HCT116 (cell line): ENCODE measurements at regions not wholly inside any gene's neighbourhood (a gene's known extent, or its start where the extent isn't known, plus 50 kb on each side); places are given as distances from the start of the nearest gene placed in this dataset.

Source experiments
- ATAC-seq: fragments of 200-7000 bp; cut with Tn5 transposase; 2 replicates; pipeline ENCODE4 v1.9.1; 2020; ENCODE audit warnings: mild to moderate bottlenecking, moderate library complexity
- BruUV-seq: library from RNA; stranded (reverse); fragments of 400-500 nt; replicated peaks from 2 replicates; lab custom pipeline; 2021; lab: Mats Ljungman, UMichigan
- CTCF ChIA-PET: fragments of 300-600 bp; sonication (Branson Sonifier 250); formaldehyde crosslinking; loops from one replicate; lab custom pipeline; 2021; ENCODE audit warnings: antibody characterized with exemption; lab: Charles Lee
- POLR2A ChIA-PET: fragments of 300-600, 350-600 bp; sonication (Branson Sonifier 250); formaldehyde crosslinking; loops from one replicate; lab custom pipeline; 2021; ENCODE audit warnings: antibody characterized with exemption; lab: Charles Lee
- RAD21 ChIA-PET, 2 experiments: fragments of 300-600 bp; sonication (Branson Sonifier 250); formaldehyde crosslinking; loops; one replicate each; lab custom pipeline; 2023; ENCODE audit warnings: low total read pairs in 2 of 2; ENCODE audit not compliant: uncharacterized antibody in 2 of 2, unreplicated experiment in 2 of 2, low non-redundant PET in 1 of 2; lab: Charles Lee
- DNase-seq: peaks from one replicate; pipeline ENCODE4 v3.0.0-alpha.2; 2010; ENCODE audit warnings: low read depth, low spot score
- H2AFZ ChIP-seq: fragments of 200-600 bp; shearing (Covaris generic), sonication (generic); 2 replicates; pipeline ENCODE4 v1.6.1; 2017; ENCODE audit warnings: low read depth, mixed run types, mixed read lengths, antibody characterized with exemption, low read length; ENCODE audit not compliant: poor library complexity, severe bottlenecking
- H3K27ac ChIP-seq: 2 replicates; pipeline ENCODE4 v1.5.1; 2012; ENCODE audit warnings: low read depth, low read length
- H3K27me3 ChIP-seq: fragments of 200-600 bp; sonication (generic); 2 replicates; pipeline ENCODE4 v1.6.1; 2016; ENCODE audit warnings: mixed run types, low read length, mixed read lengths; ENCODE audit not compliant: insufficient read depth
- H3K36me3 ChIP-seq, 2 experiments: fragments of 200-500 bp in 1 of 2; fragments of 200-600 bp in 1 of 2; sonication (Bioruptor generic) in 1 of 2; sonication (generic) in 1 of 2; 2 replicates each; pipeline versions ENCODE4 v1.5.1 to v1.6.1; 2014 to 2016; ENCODE audit warnings: low read length in 2 of 2, inconsistent platforms in 1 of 2, mixed read lengths in 1 of 2, mixed run types in 1 of 2; ENCODE audit not compliant: insufficient read depth in 2 of 2, control insufficient read depth in 1 of 2
- H3K4me1 ChIP-seq, 2 experiments: fragments of 200-600 bp in 1 of 2; sonication (generic) in 1 of 2; 2 replicates each; pipeline versions ENCODE4 v1.5.1 to v1.6.1; 2012 to 2017; ENCODE audit warnings: low read length in 2 of 2, inconsistent platforms in 1 of 2, mild to moderate bottlenecking in 1 of 2, mixed read lengths in 1 of 2, mixed run types in 1 of 2, moderate library complexity in 1 of 2; ENCODE audit not compliant: insufficient read depth in 2 of 2, control insufficient read depth in 1 of 2
- H3K4me2 ChIP-seq: fragments of 200-600 bp; sonication (generic); 2 replicates; pipeline ENCODE4 v1.6.1; 2017; ENCODE audit warnings: mixed run types, low read length, mixed read lengths
- H3K4me3 ChIP-seq, 2 experiments: fragments of 200-600 bp in 1 of 2; sonication (generic) in 1 of 2; replicated peaks in 1 of 2; 2 replicates each; pipeline ENCODE4 v1.5.1; 2011 to 2016; ENCODE audit warnings: low read length in 2 of 2, control low read depth in 1 of 2, low read depth in 1 of 2, mild to moderate bottlenecking in 1 of 2, mixed read lengths in 1 of 2, mixed run types in 1 of 2
- H3K79me2 ChIP-seq: fragments of 200-600 bp; sonication (generic); 2 replicates; pipeline ENCODE4 v1.6.1; 2017; ENCODE audit warnings: mild to moderate bottlenecking, mixed run types, low read length, moderate library complexity, mixed read lengths; ENCODE audit not compliant: insufficient read depth
- H3K9ac ChIP-seq: fragments of 200-600 bp; sonication (generic); 2 replicates; pipeline ENCODE4 v1.6.1; 2016; ENCODE audit warnings: low read length, mixed read lengths
- H3K9me2 ChIP-seq: fragments of 200-600 bp; sonication (generic), shearing (Covaris generic); 2 replicates; pipeline ENCODE4 v1.6.1; 2017; ENCODE audit warnings: mixed run types, mild to moderate bottlenecking, moderate library complexity; ENCODE audit not compliant: insufficient read depth
- H3K9me3 ChIP-seq, 2 experiments: fragments of 200-500 bp in 1 of 2; fragments of 200-600 bp in 1 of 2; sonication (Bioruptor generic) in 1 of 2; sonication (generic) in 1 of 2; 2 replicates each; pipeline ENCODE4 v1.6.1; 2014 to 2017; ENCODE audit warnings: low read length in 2 of 2, mixed read lengths in 2 of 2, inconsistent platforms in 1 of 2, low read depth in 1 of 2, mild to moderate bottlenecking in 1 of 2, mixed run types in 1 of 2, moderate library complexity in 1 of 2; ENCODE audit not compliant: control insufficient read depth in 1 of 2, insufficient read depth in 1 of 2
- H4K20me1 ChIP-seq: fragments of 200-600 bp; sonication (generic), shearing (Covaris generic); 2 replicates; pipeline ENCODE4 v1.6.1; 2017; ENCODE audit warnings: mixed run types, mild to moderate bottlenecking, moderate library complexity; ENCODE audit not compliant: insufficient read depth
- ATF3 ChIP-seq: IDR thresholded peaks from 2 replicates; pipeline ENCODE4 v1.6.1; 2012
- CTCF ChIP-seq, 3 experiments: fragments of 200-600 bp in 1 of 3; sonication (generic) in 1 of 3; IDR thresholded peaks in 2 of 3; conservative IDR thresholded peaks in 1 of 3; 2 replicates each; pipeline ENCODE4 v1.5.1; 2012 to 2017; ENCODE audit warnings: low read depth in 2 of 3, low read length in 2 of 3, antibody characterized with exemption in 1 of 3, borderline replicate concordance in 1 of 3, control low read depth in 1 of 3, mild to moderate bottlenecking in 1 of 3, mixed read lengths in 1 of 3, mixed run types in 1 of 3, moderate library complexity in 1 of 3; ENCODE audit not compliant: insufficient read depth in 1 of 3
- ELF1 ChIP-seq: IDR thresholded peaks from 2 replicates; pipeline ENCODE4 v1.6.1; 2012; ENCODE audit warnings: low read depth, borderline replicate concordance
- EZH2phosphoT487 ChIP-seq: fragments of 200-600 bp; IDR thresholded peaks from 2 replicates; pipeline ENCODE4 v1.6.1; 2018; ENCODE audit warnings: antibody characterized with exemption, borderline replicate concordance
- POLR2A ChIP-seq: IDR thresholded peaks from 2 replicates; pipeline ENCODE4 v1.7.0; 2011; ENCODE audit warnings: borderline replicate concordance; ENCODE audit not compliant: insufficient read depth, insufficient read length; ENCODE audit errors: extremely low read depth
- POLR2AphosphoS5 ChIP-seq: IDR thresholded peaks from 2 replicates; pipeline ENCODE4 v1.6.1; 2011; ENCODE audit warnings: mild to moderate bottlenecking, low read depth, low read length, moderate library complexity
- intact Hi-C: fragments of 100-400 bp; cut with micrococcal nuclease; formaldehyde crosslinking; loops from 2 replicates; pipeline ENCODE4 v1.10.0; 2022

GRCh38 chr18:40222776-40223175 lies 1732.3 kb upstream of the PIK3C3 start (continued):
- no peak for TF ChIP-seq CTCF (IDR thresholded peaks at IDR 0.05 in 2 of 3, conservative IDR thresholded peaks at IDR 0.05 in 1 of 3; ENCODE audit: borderline replicate concordance in 1 of 3, insufficient read depth in 1 of 3, low read depth in 2 of 3, low read length in 2 of 3)
- TF ChIP-seq EZH2phosphoT487, result no peak
- TF ChIP-seq ATF3, result no peak
- no peak for TF ChIP-seq POLR2AphosphoS5

- Histone ChIP-seq H3K79me2 (no peaks in the 10 kb centered on the region), H3K9ac (no peak overlapping the region), H3K4me3 (no peak overlapping the region), H3K4me2 (no peak overlapping the region), H3K9me2 (no peaks in the 10 kb centered on the region), H3K36me3 (no peaks in the 10 kb centered on the region), H3K27me3 (no peaks in the 10 kb centered on the region), H3K27ac (no peak overlapping the region), H4K20me1 (no peaks in the 10 kb centered on the region), H3K9me3 (no peaks in the 10 kb centered on the region), H3K4me1 (no peaks in the 10 kb centered on the region), H2AFZ (no peak overlapping the region)
- ChIA-PET CTCF (no interaction called here), POLR2A (no interaction called here), RAD21 (no interaction called here)
- DNase-seq, result no peak
- BruUV-seq, result no TSS peak
- intact Hi-C loops, result no loop called here
- TF ChIP-seq POLR2A (no peak), ATF3 (no peak), ELF1 (no peak)
- no peak for ATAC-seq
Measured at GRCh38 chr18:40216856-40217255, 1738.2 kb upstream of the PIK3C3 start.
